GM19372 (cell line): ENCODE measurements at regions not wholly inside any gene's neighbourhood (a gene's known extent, or its start where the extent isn't known, plus 50 kb on each side); places are given as distances from the start of the nearest gene placed in this dataset.

Experiments used
- ATAC-seq: cut with Tn5 transposase; IDR thresholded peaks from one replicate; pipeline ENCODE4 v1.9.1; 2021; ENCODE audit warnings: mild to moderate bottlenecking, low read depth, moderate library complexity; ENCODE audit not compliant: unreplicated experiment

- no peak for ATAC-seq
These were observed 59.8 kb downstream of the MRM1 start for GRCh38 chr17:36661047-36661666.

GRCh38 chr17:36661688-36662087 is 60.3 kb downstream of the MRM1 start:
- no peak for ATAC-seq

GRCh38 chr17:36665417-36665816 is 64.0 kb downstream of the MRM1 start:
- ATAC-seq: no peak

- no peak for ATAC-seq
These were observed 66.5 kb downstream of the MRM1 start for GRCh38 chr17:36667922-36668321.

GRCh38 chr17:36668824-36669223 is 67.4 kb downstream of the MRM1 start:
- ATAC-seq: no peak

GRCh38 chr17:36671144-36671543 is 69.8 kb downstream of the MRM1 start:
- no peak for ATAC-seq

GRCh38 chr17:36672403-36672918 is 71.1 kb downstream of the MRM1 start:
- no peak for ATAC-seq

- no peak for ATAC-seq
These were observed 71.7 kb downstream of the MRM1 start for GRCh38 chr17:36673068-36673467.

- no peak for ATAC-seq
These were observed 72.4 kb downstream of the MRM1 start for GRCh38 chr17:36673637-36674277.

GRCh38 chr17:36674278-36674650 is 72.9 kb downstream of the MRM1 start:
- ATAC-seq: no peak

- ATAC-seq: no peak
These were observed 73.9 kb downstream of the MRM1 start for GRCh38 chr17:36675250-36675649.

- ATAC-seq: no peak
These were observed 74.4 kb downstream of the MRM1 start for GRCh38 chr17:36675786-36676185.

- no peak for ATAC-seq
These were observed 78.6 kb downstream of the MRM1 start for GRCh38 chr17:36679815-36680467.

- no peak for ATAC-seq
These were observed 79.4 kb downstream of the MRM1 start for GRCh38 chr17:36680701-36681202.

GRCh38 chr17:36682773-36683172 is 81.4 kb downstream of the MRM1 start:
- ATAC-seq: no peak

GRCh38 chr17:36683387-36683786 is 82.0 kb downstream of the MRM1 start:
- no peak for ATAC-seq

GRCh38 chr17:36684134-36684533 is 82.8 kb downstream of the MRM1 start:
- no peak for ATAC-seq

- no peak for ATAC-seq
These were observed 84.8 kb downstream of the MRM1 start for GRCh38 chr17:36686123-36686669.

GRCh38 chr17:36687736-36688135 is 86.4 kb downstream of the MRM1 start:
- ATAC-seq: no peak

GRCh38 chr17:36689089-36689667 is 87.8 kb downstream of the MRM1 start:
- no peak for ATAC-seq

GRCh38 chr17:36690190-36690589 is 88.8 kb downstream of the MRM1 start:
- no peak for ATAC-seq
